Osteoblast (primary cell): ENCODE measurements at regions not wholly inside any gene's neighbourhood (a gene's known extent, or its start where the extent isn't known, plus 50 kb on each side); places are given as distances from the start of the nearest gene placed in this dataset.
"Not testable (repeated sequence)": the region's sequence is repeated elsewhere in the genome, so short reads cannot be mapped to it uniquely, and the experiment has no call there.

ENCODE experiments used
- DNase-seq: peaks from one replicate; pipeline ENCODE4 v3.0.0; 2011; ENCODE audit warnings: low spot score, mixed read lengths; ENCODE audit not compliant: insufficient read length; ENCODE audit errors: missing footprints
- H2AFZ ChIP-seq: 2 replicates; pipeline ENCODE4 v1.6.0; 2011; ENCODE audit warnings: mild to moderate bottlenecking, low read length
- H3K27ac ChIP-seq: 2 replicates; pipeline ENCODE4 v1.5.1; 2011; ENCODE audit warnings: mild to moderate bottlenecking, low read depth, low read length, moderate library complexity
- H3K27me3 ChIP-seq: 2 replicates; pipeline ENCODE4 v1.6.0; 2012; ENCODE audit warnings: mild to moderate bottlenecking, control low read depth, inconsistent platforms, low read length, moderate library complexity; ENCODE audit not compliant: insufficient read depth
- H3K36me3 ChIP-seq: 2 replicates; pipeline ENCODE4 v1.5.1; 2011; ENCODE audit warnings: mild to moderate bottlenecking, low read length, control low read depth, moderate library complexity; ENCODE audit not compliant: insufficient read depth
- H3K4me1 ChIP-seq: 2 replicates; pipeline ENCODE4 v1.5.1; 2011; ENCODE audit warnings: mild to moderate bottlenecking, low read length, control low read depth, moderate library complexity; ENCODE audit not compliant: insufficient read depth
- H3K4me2 ChIP-seq: 2 replicates; pipeline ENCODE4 v1.6.0; 2011; ENCODE audit warnings: mild to moderate bottlenecking, low read length; ENCODE audit not compliant: insufficient read depth
- H3K4me3 ChIP-seq: fragments of 200-600 bp; sonication (generic); 3 replicates; pipeline ENCODE4 v1.5.1; 2012; ENCODE audit warnings: mild to moderate bottlenecking, low read length, inconsistent platforms; ENCODE audit not compliant: insufficient read depth
- H3K79me2 ChIP-seq: 2 replicates; pipeline ENCODE4 v1.6.0; 2012; ENCODE audit warnings: mild to moderate bottlenecking, low read length, control low read depth, inconsistent platforms; ENCODE audit not compliant: insufficient read depth
- H3K9me3 ChIP-seq: 2 replicates; pipeline ENCODE4 v1.5.1; 2011; ENCODE audit warnings: low read depth, low read length, control low read depth
- H4K20me1 ChIP-seq: 2 replicates; pipeline ENCODE4 v1.6.0; 2012; ENCODE audit warnings: mild to moderate bottlenecking, low read length, control low read depth; ENCODE audit not compliant: insufficient read depth

DNA sequence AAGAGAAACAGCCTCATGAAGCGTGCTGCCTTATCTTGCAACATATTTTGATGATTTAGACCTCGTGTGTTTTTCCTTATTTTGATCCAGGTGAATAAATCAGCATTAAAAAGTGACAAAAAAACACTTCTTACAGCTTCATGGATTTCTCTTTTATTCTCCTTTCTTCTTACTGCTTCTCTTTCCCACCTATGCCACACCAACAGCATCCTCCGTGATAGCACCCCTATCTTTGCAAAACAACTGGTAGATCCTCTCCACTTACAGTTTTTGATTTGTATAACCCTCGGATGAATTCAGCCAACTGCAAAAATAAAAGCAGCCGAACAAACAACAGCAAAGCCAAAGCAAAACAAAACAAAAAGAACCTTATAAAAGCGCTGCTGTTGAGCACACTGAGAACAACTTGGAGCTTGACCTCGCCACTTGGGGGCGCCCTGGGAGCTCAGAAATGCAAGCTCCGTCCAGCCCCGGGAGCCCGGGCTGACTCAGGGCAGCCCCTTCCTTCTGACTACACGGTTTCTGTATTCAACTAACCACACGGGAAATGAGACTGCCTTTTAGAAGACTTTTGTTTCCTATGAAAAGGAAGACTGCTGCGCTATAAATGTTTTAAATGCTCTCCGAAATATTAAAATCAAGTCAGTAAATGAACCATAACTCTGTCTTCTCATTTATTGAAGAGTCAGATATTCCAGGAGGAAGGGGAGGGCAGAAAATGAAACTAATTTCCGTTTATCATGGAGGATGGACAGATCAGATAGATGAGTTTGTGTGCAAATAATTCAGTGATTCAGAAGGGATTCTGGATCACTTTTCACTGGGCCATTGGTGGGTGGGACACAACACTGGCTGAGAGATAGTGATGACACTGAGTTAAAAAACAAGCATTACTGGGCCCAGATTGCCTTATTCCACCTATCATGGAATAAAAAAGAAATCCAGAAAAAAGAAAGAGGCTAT lies 186.8 kb downstream of the ATP6V0E2 start:
- not testable (repeated sequence) for H3K36me3 ChIP-seq, H3K9me3 ChIP-seq, DNase-seq, H3K4me1 ChIP-seq, H3K4me2 ChIP-seq, H2AFZ ChIP-seq, H3K79me2 ChIP-seq, H3K27ac ChIP-seq, H3K4me3 ChIP-seq, H3K27me3 ChIP-seq, H4K20me1 ChIP-seq

DNA sequence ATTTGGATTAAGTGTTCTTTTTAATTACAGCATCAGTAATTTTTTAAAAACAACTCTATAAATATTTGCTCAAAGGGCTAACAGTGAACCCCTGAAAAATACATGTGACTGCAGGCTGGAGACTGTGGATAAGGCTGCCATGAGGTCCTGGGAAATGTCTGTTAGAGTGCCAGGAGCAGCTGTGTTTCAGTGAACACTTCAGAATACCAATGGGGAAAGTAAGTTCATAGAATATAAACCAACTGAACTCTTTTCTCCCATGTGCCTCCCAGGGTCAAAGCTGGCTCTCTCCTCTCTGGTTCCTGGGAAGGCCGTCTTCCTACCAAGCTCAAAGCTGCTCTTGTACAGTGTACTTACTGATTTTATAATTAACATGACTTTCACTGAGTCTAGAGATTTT lies 189.4 kb downstream of the ATP6V0E2 start:
- H3K4me2 ChIP-seq, H3K27me3 ChIP-seq, H4K20me1 ChIP-seq, DNase-seq, H3K4me3 ChIP-seq, H3K9me3 ChIP-seq, H3K79me2 ChIP-seq, H3K4me1 ChIP-seq, H3K27ac ChIP-seq, H2AFZ ChIP-seq, H3K36me3 ChIP-seq: not testable (repeated sequence)

DNA sequence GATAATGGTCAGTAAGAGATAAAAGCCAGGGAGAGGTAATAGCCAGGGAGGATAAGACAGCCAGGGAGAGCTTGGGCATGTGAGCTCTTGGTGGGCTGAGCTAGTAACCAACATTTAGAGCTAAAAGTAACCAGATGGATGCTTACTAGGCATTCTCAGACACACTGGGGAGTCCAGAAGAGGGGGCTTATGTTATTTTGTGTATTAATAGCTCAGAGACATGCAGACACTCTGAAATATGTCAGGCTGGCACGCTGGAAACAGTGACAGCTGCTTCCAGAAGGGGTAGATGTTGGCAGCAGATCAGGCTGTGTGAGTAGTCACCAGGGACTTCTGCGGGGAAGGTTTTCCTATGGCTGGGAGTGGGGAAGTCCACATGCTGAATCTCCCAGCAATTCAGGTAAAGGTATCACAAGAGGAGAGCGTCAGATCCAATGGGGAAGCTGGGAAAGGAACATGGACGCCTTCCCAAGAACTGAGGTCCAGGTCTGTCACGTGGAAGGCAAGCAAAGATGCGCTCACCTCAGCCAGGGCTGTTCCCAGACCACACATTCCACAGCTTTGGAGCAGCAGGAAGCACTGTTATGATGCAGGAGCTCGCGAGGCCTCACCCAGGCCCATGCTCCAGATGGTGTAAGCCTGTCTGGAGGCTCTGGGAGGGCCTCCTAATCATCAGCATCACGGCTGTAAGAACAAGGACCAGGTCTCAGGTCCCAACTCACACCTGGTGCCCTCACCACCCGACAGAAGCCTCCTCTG lies 196.0 kb downstream of the ATP6V0E2 start:
- H3K79me2 ChIP-seq, DNase-seq, H3K27ac ChIP-seq, H3K36me3 ChIP-seq, H2AFZ ChIP-seq, H3K27me3 ChIP-seq, H3K9me3 ChIP-seq, H3K4me2 ChIP-seq, H4K20me1 ChIP-seq, H3K4me1 ChIP-seq, H3K4me3 ChIP-seq: not testable (repeated sequence)

DNA sequence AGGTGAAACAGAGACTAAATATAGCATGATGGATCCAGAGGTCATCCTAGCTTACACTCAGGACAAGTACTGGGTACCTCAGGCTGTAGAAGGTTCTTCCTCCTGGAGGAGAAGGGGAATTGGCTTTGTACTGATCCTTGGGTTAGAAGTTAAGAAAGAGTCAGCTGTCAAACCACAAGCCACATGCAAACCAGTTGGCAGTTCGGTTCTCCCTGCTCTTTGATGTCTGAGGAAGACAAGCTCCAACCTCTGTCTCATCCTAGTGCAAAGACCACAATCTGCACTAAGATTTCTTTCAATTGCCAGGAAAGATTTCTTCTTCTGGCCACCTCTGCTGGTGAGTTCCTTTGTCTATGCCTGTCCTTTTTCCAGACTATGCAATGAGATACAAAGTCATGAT lies 203.8 kb downstream of the ATP6V0E2 start:
- not testable (repeated sequence) for H3K4me3 ChIP-seq, H3K27me3 ChIP-seq, H2AFZ ChIP-seq, H4K20me1 ChIP-seq, H3K4me1 ChIP-seq, H3K36me3 ChIP-seq, DNase-seq, H3K79me2 ChIP-seq, H3K9me3 ChIP-seq, H3K27ac ChIP-seq, H3K4me2 ChIP-seq

DNA sequence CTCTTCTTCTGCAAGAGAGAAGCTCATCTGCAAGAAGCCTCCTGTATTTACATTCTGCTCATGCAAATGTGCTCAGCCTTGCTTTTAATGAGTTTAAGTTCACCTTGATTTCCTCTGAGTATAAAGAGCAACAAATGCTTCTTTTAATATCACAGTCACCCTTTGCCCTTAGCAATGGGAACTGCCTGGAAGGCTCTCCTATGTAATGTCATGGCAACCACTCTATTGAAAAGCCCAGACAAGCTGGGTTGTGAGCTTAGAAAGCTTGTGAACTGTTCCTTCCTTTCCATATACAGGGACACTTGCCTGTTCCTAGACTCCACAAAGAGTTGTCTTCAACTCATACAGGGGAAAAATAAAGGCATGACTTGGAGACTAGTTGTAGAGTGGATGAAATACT lies 208.1 kb downstream of the ATP6V0E2 start:
- not testable (repeated sequence) for H3K4me1 ChIP-seq, H3K27me3 ChIP-seq, H2AFZ ChIP-seq, H3K4me2 ChIP-seq, DNase-seq, H3K36me3 ChIP-seq, H3K27ac ChIP-seq, H3K79me2 ChIP-seq, H3K4me3 ChIP-seq, H4K20me1 ChIP-seq, H3K9me3 ChIP-seq

DNA sequence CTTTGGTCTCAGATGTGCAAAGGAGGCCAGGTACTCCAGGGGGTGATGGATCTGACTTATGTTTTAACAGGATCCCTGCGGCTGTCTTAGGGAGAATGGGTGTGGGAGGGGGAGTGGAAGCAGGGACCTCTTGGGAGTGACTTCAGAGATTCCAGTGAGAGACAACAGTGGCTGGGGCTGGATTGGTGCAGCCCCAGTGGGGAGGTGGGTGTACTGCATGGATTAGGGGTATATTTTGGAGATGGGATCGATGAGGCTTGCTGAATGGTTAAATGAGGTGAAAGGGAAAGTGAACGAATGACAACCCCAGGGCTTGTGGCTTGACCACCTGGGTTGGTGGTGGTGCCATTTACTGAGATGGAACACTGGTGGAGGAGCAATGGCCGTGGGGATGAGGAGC lies 211.0 kb downstream of the ATP6V0E2 start:
- not testable (repeated sequence) for H3K27me3 ChIP-seq, DNase-seq, H3K4me3 ChIP-seq, H4K20me1 ChIP-seq, H3K79me2 ChIP-seq, H3K9me3 ChIP-seq, H3K27ac ChIP-seq, H2AFZ ChIP-seq, H3K4me1 ChIP-seq, H3K4me2 ChIP-seq, H3K36me3 ChIP-seq

DNA sequence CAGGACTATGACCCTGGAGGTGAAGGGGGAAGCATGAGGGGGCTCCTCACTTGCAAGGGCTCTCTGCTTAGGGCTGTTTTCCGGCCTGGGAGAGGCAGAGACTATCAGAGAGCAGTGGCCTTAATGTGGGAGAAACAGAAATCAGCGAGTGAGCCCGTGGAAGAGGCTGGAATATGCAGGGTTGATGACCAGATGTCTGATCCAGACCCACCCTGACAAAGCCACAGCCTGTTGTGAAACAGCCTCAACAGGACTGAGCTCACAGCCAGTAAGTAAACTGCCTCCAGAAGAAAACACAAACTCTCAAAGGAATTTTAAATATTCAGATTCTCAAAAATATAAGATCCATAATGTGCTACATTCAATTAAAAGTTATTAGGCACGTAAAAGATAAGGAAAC lies 213.7 kb downstream of the ATP6V0E2 start:
- not testable (repeated sequence) for H3K4me1 ChIP-seq, H3K4me3 ChIP-seq, H3K36me3 ChIP-seq, DNase-seq, H3K9me3 ChIP-seq, H4K20me1 ChIP-seq, H3K27ac ChIP-seq, H3K79me2 ChIP-seq, H2AFZ ChIP-seq, H3K27me3 ChIP-seq, H3K4me2 ChIP-seq

DNA sequence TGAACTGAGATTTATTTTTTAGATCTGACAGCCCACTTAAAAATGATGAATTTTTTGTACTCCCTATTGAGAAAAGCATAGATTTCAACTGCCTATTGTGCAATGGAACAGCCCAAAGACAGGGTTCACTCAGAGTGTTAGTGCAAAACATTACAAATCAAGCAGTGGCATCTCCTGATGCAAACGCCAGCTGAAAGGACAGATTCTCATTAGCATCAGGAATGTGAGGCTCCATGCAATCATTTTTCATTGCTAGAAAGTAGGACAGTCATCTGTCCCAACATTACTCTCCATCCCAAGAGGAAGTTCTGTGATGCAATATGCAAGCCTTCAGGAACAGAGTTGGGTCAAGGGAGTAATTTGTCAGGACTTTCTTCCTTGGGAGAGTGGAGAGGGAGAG lies 215.4 kb downstream of the ATP6V0E2 start:
- not testable (repeated sequence) for H4K20me1 ChIP-seq, H3K79me2 ChIP-seq, H3K27me3 ChIP-seq, H3K4me3 ChIP-seq, H3K4me2 ChIP-seq, H3K4me1 ChIP-seq, DNase-seq, H3K36me3 ChIP-seq, H2AFZ ChIP-seq, H3K27ac ChIP-seq, H3K9me3 ChIP-seq

DNA sequence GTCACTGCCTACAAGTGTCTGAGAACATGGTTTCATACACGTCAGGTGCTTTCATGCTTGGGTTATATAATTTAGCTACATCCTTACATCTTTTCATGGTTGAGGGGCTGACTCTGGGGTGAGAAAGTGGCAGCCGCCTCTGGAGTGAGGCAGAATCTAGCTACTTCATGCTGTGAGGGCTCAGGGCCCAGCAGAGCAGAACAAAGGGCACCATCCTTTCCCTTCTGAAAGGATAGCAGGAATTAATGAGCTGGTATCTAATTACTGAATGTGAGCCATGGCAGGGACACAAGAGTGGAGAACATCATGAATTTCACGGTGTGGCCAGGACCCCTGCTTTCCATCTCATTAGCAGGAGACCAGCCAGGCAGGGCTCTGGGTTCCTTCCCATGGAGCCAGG lies 217.0 kb downstream of the ATP6V0E2 start:
- DNase-seq, H3K4me3 ChIP-seq, H3K27ac ChIP-seq, H3K4me2 ChIP-seq, H3K36me3 ChIP-seq, H3K9me3 ChIP-seq, H2AFZ ChIP-seq, H3K79me2 ChIP-seq, H3K27me3 ChIP-seq, H4K20me1 ChIP-seq, H3K4me1 ChIP-seq: not testable (repeated sequence)
